H1 (cell line): ENCODE measurements at regions not wholly inside any gene's neighbourhood (a gene's known extent, or its start where the extent isn't known, plus 50 kb on each side); places are given as distances from the start of the nearest gene placed in this dataset.

Source experiments
- CHD1 ChIP-seq: IDR thresholded peaks from 2 replicates; pipeline ENCODE4 v1.6.1; 2012; ENCODE audit warnings: low read depth, low read length, improper control_type of control experiment
- TF ChIP-seq, protein P1 (sequence below): fragments of 300-600 bp; sonication (generic); IDR thresholded peaks from 2 replicates; pipeline ENCODE4 v1.7.1; 2012; ENCODE audit warnings: low read length, moderate library complexity, mild to moderate bottlenecking, inconsistent platforms; ENCODE audit not compliant: insufficient replicate concordance

DNA sequence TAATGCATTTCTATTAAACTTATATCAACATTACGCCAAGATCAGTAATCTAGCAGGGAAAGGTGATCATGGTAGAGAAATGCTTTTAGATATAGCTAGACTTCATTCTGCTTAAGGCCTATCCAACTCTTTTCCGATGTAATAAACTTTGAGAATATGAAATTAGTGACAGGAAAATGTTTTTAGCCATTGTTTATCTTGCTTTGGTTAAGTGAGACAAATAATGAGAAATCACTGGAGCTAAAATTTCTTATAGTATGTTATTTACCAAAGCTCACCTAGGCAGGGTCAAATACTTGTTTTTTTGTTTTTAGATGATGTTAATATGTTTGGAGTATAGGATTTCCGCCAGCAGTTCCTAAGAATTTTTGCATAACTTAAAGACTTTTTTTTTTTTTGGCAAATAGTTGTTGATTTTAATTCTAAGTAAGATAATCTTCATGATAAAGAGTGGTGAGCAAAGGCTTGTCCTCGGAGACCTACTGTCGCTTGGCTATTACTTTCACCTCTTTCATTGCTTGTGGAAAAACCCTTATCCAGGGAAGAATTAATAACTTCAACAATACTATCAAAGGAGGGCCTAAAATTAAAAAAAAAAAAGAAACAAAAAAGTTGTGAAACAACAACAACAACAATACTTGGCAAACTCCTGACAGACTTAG is 98.3 kb downstream of the SOX4 start (continued):
- TF ChIP-seq, protein P1, sequence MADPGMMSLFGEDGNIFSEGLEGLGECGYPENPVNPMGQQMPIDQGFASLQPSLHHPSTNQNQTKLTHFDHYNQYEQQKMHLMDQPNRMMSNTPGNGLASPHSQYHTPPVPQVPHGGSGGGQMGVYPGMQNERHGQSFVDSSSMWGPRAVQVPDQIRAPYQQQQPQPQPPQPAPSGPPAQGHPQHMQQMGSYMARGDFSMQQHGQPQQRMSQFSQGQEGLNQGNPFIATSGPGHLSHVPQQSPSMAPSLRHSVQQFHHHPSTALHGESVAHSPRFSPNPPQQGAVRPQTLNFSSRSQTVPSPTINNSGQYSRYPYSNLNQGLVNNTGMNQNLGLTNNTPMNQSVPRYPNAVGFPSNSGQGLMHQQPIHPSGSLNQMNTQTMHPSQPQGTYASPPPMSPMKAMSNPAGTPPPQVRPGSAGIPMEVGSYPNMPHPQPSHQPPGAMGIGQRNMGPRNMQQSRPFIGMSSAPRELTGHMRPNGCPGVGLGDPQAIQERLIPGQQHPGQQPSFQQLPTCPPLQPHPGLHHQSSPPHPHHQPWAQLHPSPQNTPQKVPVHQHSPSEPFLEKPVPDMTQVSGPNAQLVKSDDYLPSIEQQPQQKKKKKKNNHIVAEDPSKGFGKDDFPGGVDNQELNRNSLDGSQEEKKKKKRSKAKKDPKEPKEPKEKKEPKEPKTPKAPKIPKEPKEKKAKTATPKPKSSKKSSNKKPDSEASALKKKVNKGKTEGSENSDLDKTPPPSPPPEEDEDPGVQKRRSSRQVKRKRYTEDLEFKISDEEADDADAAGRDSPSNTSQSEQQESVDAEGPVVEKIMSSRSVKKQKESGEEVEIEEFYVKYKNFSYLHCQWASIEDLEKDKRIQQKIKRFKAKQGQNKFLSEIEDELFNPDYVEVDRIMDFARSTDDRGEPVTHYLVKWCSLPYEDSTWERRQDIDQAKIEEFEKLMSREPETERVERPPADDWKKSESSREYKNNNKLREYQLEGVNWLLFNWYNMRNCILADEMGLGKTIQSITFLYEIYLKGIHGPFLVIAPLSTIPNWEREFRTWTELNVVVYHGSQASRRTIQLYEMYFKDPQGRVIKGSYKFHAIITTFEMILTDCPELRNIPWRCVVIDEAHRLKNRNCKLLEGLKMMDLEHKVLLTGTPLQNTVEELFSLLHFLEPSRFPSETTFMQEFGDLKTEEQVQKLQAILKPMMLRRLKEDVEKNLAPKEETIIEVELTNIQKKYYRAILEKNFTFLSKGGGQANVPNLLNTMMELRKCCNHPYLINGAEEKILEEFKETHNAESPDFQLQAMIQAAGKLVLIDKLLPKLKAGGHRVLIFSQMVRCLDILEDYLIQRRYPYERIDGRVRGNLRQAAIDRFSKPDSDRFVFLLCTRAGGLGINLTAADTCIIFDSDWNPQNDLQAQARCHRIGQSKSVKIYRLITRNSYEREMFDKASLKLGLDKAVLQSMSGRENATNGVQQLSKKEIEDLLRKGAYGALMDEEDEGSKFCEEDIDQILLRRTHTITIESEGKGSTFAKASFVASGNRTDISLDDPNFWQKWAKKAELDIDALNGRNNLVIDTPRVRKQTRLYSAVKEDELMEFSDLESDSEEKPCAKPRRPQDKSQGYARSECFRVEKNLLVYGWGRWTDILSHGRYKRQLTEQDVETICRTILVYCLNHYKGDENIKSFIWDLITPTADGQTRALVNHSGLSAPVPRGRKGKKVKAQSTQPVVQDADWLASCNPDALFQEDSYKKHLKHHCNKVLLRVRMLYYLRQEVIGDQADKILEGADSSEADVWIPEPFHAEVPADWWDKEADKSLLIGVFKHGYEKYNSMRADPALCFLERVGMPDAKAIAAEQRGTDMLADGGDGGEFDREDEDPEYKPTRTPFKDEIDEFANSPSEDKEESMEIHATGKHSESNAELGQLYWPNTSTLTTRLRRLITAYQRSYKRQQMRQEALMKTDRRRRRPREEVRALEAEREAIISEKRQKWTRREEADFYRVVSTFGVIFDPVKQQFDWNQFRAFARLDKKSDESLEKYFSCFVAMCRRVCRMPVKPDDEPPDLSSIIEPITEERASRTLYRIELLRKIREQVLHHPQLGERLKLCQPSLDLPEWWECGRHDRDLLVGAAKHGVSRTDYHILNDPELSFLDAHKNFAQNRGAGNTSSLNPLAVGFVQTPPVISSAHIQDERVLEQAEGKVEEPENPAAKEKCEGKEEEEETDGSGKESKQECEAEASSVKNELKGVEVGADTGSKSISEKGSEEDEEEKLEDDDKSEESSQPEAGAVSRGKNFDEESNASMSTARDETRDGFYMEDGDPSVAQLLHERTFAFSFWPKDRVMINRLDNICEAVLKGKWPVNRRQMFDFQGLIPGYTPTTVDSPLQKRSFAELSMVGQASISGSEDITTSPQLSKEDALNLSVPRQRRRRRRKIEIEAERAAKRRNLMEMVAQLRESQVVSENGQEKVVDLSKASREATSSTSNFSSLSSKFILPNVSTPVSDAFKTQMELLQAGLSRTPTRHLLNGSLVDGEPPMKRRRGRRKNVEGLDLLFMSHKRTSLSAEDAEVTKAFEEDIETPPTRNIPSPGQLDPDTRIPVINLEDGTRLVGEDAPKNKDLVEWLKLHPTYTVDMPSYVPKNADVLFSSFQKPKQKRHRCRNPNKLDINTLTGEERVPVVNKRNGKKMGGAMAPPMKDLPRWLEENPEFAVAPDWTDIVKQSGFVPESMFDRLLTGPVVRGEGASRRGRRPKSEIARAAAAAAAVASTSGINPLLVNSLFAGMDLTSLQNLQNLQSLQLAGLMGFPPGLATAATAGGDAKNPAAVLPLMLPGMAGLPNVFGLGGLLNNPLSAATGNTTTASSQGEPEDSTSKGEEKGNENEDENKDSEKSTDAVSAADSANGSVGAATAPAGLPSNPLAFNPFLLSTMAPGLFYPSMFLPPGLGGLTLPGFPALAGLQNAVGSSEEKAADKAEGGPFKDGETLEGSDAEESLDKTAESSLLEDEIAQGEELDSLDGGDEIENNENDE: peak; percentile 93
- TF ChIP-seq CHD1: no peak
